ENCODE measurements at regions not wholly inside any gene's neighbourhood (a gene's known extent, or its start where the extent isn't known, plus 50 kb on each side); places are given as distances from the start of the nearest gene placed in this dataset.
"Not testable (repeated sequence)": the region's sequence is repeated elsewhere in the genome, so short reads cannot be mapped to it uniquely, and the experiment has no call there.

DNA sequence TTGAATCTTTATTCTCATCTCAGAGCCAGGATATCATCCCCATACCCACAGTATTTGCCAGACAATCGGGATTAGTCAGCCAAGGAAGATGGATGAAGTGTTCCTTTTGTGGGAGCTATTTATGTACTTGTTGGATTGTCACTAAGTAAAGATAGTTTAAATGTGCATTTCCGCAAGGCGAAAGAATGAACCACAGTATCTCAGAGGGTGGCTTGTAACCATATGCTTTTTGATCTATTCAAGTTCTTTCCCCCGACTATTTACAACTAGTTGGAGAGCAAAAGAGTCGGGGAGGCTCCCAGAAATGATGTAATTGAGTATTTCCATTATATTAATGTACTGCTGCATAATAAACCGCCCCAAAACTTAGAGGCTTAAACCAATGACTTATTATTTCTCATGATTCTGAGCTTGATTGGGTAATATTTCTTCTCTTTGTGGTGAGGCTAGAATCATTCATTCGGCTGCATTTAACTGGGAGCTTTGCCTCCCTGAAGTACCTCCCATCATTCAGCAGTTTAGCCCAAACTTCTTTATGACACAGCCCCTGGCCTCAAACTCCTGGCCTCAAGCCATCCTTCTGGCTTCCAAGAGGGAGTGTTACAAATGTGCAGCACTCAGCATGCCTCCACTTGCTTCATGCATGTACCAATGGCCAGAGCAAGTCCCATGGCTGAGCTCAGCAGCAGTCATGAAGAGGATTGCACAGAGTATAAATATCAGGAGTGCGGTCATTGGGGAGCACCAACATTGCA lies 423.7 kb downstream of the METTL4 start:
- DNase-seq (ENCODE audit: extremely low spot score, unreplicated experiment), result no peak
- no peaks in the 10 kb centered on the region for H3K4me1 Mint-ChIP-seq (ENCODE audit: unreplicated experiment)
- no peak overlapping the region for H3K27ac Mint-ChIP-seq
- H3K36me3 Mint-ChIP-seq, result no peaks in the 10 kb centered on the region
- no peaks in the 10 kb centered on the region for H3K9me3 Mint-ChIP-seq
- TF ChIP-seq, protein P1, sequence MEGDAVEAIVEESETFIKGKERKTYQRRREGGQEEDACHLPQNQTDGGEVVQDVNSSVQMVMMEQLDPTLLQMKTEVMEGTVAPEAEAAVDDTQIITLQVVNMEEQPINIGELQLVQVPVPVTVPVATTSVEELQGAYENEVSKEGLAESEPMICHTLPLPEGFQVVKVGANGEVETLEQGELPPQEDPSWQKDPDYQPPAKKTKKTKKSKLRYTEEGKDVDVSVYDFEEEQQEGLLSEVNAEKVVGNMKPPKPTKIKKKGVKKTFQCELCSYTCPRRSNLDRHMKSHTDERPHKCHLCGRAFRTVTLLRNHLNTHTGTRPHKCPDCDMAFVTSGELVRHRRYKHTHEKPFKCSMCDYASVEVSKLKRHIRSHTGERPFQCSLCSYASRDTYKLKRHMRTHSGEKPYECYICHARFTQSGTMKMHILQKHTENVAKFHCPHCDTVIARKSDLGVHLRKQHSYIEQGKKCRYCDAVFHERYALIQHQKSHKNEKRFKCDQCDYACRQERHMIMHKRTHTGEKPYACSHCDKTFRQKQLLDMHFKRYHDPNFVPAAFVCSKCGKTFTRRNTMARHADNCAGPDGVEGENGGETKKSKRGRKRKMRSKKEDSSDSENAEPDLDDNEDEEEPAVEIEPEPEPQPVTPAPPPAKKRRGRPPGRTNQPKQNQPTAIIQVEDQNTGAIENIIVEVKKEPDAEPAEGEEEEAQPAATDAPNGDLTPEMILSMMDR (conservative IDR thresholded peaks at IDR 0.05), result no peak
- no peak overlapping the region for H3K4me3 Mint-ChIP-seq
- peaks cover 3% of the 10 kb centered on the region for H3K27me3 Mint-ChIP-seq

DNA sequence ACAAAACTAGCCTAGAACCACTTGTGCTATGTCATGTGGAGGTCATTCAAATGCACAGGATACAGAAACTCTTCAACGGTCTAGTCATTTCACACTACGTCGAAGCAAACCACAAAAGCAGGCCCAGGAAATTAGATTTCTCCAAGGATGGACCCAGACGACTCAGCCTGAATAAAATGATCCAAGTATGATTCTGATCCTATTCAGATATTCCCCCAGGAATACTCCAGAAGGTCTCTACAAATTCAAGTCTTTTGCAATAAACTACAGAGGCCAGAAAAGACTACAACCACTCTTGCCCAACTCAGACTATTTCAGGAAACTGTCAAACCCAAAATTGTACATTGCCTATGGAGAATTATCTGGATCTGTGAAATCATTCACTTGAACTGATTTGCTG lies 422.5 kb downstream of the METTL4 start:
- H3K27ac Mint-ChIP-seq, result no peak overlapping the region

DNA sequence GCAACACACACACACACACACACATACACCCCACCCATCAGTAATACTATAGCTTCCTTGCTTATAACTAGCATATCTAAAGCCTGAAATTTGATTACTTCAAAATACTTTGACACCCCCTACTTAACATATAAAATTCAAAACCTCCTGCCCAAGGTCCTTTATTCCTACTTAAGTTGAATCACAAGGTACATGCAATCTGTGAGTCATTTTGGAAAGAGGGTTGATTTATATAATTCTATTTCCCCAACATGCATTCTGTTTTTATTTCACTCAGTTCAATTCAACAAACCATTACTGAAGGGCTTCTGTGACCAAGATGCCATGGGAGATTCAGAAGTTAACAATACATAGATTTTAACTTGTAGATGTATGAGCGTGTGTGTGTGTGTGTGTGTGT lies 420.7 kb downstream of the METTL4 start:
- Mint-ChIP-seq H3K4me3 (no peak overlapping the region), H3K9me3 (no peaks in the 10 kb centered on the region), H3K4me1 (ENCODE audit: unreplicated experiment) (no peaks in the 10 kb centered on the region), H3K27ac (no peak overlapping the region), H3K27me3 (peaks cover 3% of the 10 kb centered on the region), H3K36me3 (no peaks in the 10 kb centered on the region)
- no peak for DNase-seq (ENCODE audit: extremely low spot score, unreplicated experiment)
- TF ChIP-seq, protein P1 (conservative IDR thresholded peaks at IDR 0.05), result no peak

More for the DNA sequence above, 422.5 kb downstream of the METTL4 start:
- no peak for DNase-seq (ENCODE audit: extremely low spot score, unreplicated experiment)
- Mint-ChIP-seq H3K27me3 (peaks cover 3% of the 10 kb centered on the region), H3K4me3 (no peak overlapping the region), H3K9me3 (no peaks in the 10 kb centered on the region), H3K36me3 (no peaks in the 10 kb centered on the region), H3K4me1 (ENCODE audit: unreplicated experiment) (no peaks in the 10 kb centered on the region)
- TF ChIP-seq, protein P1 (conservative IDR thresholded peaks at IDR 0.05), result no peak

DNA sequence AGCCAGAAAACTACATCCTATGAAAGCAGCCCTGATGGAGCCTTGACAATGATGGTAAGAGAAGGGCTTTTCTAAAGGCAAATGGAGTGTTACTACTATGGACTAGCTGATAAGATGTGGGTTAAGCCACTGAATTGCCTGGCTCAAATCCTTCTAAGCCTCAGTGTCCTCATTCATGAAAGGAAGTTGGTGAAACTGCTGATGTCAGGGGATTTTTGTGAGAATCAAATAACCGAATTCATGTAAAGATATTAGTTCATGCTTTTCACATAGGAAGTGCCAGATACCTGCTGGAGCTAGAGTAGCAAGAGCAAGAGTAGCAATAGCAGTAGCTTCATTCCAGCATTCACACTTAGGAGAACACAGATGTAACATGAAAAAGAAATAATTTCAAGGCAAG lies 417.0 kb downstream of the METTL4 start:
- Mint-ChIP-seq H3K9me3 (peaks cover 3% of the 10 kb centered on the region), H3K27ac (no peak overlapping the region), H3K4me3 (no peak overlapping the region), H3K36me3 (no peaks in the 10 kb centered on the region), H3K4me1 (ENCODE audit: unreplicated experiment) (no peaks in the 10 kb centered on the region), H3K27me3 (no peaks in the 10 kb centered on the region)
- TF ChIP-seq, protein P1 (conservative IDR thresholded peaks at IDR 0.05), result no peak
- DNase-seq (ENCODE audit: extremely low spot score, unreplicated experiment), result no peak

DNA sequence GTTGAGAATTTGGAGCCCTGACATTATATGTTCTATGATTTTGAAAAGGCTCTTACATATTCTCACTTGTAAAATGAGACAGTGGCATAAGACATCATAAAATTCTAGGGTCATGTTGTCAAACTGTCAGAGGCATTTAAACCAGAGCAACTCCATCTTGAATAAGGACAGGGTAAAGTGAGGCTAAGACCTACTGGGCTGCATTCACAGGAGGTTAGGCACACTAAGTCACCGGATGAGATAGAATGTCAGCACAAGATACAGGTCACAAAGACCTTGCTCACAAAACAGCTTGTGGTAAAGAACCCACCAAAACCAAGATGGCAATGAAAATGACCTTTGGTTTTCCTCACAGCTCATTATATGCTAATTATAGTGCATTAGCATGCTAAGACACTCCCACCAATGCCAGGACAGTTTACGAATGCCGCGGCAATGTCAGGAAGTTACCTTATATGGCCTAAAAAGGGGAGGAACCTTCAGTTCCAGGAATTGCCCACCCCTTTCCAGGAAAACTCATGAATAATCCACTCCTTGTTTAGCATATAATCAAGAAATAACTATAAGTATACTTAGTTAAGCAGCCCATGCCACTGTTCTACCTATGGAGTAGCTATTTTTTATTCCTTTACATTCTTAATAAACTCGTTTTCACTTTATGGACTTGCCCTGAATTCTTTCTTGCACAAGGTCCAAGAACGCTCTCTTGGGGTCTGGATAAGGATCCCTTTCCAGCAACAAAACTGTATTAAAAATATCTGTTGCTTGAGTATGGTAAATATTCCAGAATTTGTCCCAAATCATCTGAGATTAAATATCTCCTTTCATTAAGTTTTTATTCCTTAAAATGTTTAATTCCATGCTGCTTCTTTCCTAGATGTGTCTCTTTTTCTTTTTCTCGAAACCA lies 406.4 kb downstream of the METTL4 start:
- Mint-ChIP-seq H3K9me3 (peaks cover 11% of the 10 kb centered on the region), H3K27me3 (no peaks in the 10 kb centered on the region), H3K36me3 (peaks cover 4% of the 10 kb centered on the region), H3K27ac (no peak overlapping the region), H3K4me1 (ENCODE audit: unreplicated experiment) (no peaks in the 10 kb centered on the region), H3K4me3 (no peak overlapping the region)
- TF ChIP-seq, protein P1 (conservative IDR thresholded peaks at IDR 0.05), result no peak
- DNase-seq (ENCODE audit: extremely low spot score, unreplicated experiment), result no peak

DNA sequence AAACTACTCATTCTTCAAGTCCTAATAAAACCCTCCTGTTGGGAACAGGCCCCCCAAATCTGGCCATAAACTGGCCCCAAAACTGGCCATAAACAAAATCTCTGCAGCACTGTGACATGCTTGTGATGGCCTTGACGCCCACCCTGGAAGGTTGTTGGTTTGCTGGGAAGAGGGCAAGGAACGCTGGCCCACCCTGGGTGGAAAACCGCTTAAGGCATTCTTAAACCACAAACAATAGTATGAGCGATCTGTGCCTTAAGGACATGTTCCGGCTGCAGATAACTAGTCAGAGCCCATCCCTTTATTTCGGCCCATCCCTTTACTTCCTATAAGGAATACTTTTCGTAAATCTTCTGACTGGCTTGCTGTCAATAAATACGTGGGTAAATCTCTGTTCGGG lies 404.4 kb downstream of the METTL4 start:
- Mint-ChIP-seq H3K27ac (peak overlapping the region; percentile 99), H3K9me3 (peaks cover 11% of the 10 kb centered on the region)
- not testable (repeated sequence) for H3K36me3 Mint-ChIP-seq; H3K27me3 Mint-ChIP-seq; H3K4me3 Mint-ChIP-seq; DNase-seq (ENCODE audit: extremely low spot score, unreplicated experiment); H3K4me1 Mint-ChIP-seq (ENCODE audit: unreplicated experiment)
